Uterus (tissue), 3 donors: ENCODE measurements at regions not wholly inside any gene's neighbourhood (a gene's known extent, or its start where the extent isn't known, plus 50 kb on each side); places are given as distances from the start of the nearest gene placed in this dataset.

Experiments
- DNase-seq, 2 donors: peaks; one replicate each; pipeline ENCODE4 v3.0.0-alpha.2; 2019 to 2020
- H3K27ac ChIP-seq, 2 donors: fragments of 200-600 bp; sonication (generic); 1 replicate in 1 of 2; 2 replicates in 1 of 2; pipeline ENCODE4 v1.5.1; 2016 to 2018
- H3K27me3 ChIP-seq, 2 donors: fragments of 200-600 bp; sonication (generic); one replicate each; pipeline ENCODE4 v1.5.1; 2018 to 2019; ENCODE audit warnings: control low read depth in 1 of 2
- H3K36me3 ChIP-seq, 2 donors: fragments of 200-600 bp; sonication (generic); one replicate each; pipeline ENCODE4 v1.5.1; 2019; ENCODE audit warnings: control low read depth in 1 of 2
- H3K4me1 ChIP-seq, 2 donors: fragments of 200-600 bp; sonication (generic); one replicate each; pipeline ENCODE4 v1.5.1; 2018 to 2019; ENCODE audit warnings: control low read depth in 1 of 2
- H3K4me3 ChIP-seq, 2 donors: fragments of 200-600 bp; sonication (generic); 1 replicate in 1 of 2; 2 replicates in 1 of 2; pipeline ENCODE4 v1.5.1; 2018 to 2019; ENCODE audit warnings: mild to moderate bottlenecking in 1 of 2
- H3K9me3 ChIP-seq, 2 donors: fragments of 200-600 bp; sonication (generic); one replicate each; pipeline ENCODE4 v1.5.1; 2019; ENCODE audit warnings: control low read depth in 1 of 2
- POLR2A ChIP-seq, 2 donors: fragments of 450-650 bp; IDR thresholded peaks; one replicate each; pipeline ENCODE4 v1.6.1; 2016; ENCODE audit warnings: antibody characterized with exemption in 2 of 2, mild to moderate bottlenecking in 1 of 2, moderate library complexity in 1 of 2
- intact Hi-C: fragments of 100-400 bp; cut with DNase I; formaldehyde crosslinking; loops from one replicate; pipeline ENCODE4 v1.15.1; 2023; ENCODE audit warnings: low total_unique reads
- TF ChIP-seq, protein P1 (sequence below), 4 experiments: fragments of 200-600 bp in 2 of 4; fragments of 450-650 bp in 2 of 4; sonication (generic) in 2 of 4; IDR thresholded peaks; one replicate each; pipeline ENCODE4 v1.5.1; 2016 to 2019; ENCODE audit warnings: antibody characterized with exemption in 4 of 4, mild to moderate bottlenecking in 2 of 4, moderate library complexity in 1 of 4
- donor health status: DM: yes; HTN: yes; CAD: no.

DNA sequence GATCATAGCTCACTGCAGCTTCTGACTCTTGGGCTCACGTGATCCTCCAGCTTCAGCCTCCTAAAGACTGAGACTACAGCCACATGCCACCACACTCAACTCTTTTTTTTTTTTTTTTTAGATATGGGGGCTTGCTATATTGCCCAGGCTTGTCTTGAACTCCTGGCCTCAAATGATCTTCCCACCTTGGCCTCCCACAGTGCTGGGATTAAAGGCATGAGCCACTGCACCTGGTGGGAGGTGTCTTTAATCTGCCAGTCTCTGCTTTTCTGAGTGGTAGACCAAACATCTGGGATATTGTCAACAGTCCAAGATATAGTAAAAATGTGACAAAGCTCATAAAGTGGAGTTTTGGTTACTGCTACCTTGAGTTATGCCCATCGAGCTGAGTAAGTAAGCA lies 104.9 kb upstream of the FOXP2 start:
- Histone ChIP-seq H3K36me3 (no peaks in the 10 kb centered on the region), H3K9me3 (no peaks in the 10 kb centered on the region), H3K4me1 (no peaks in the 10 kb centered on the region), H3K4me3 (no peak overlapping the region), H3K27me3 (no peaks in the 10 kb centered on the region), H3K27ac (no peak overlapping the region)
- TF ChIP-seq POLR2A (IDR thresholded peaks at IDR 0.05), result no peak
- TF ChIP-seq, protein P1, sequence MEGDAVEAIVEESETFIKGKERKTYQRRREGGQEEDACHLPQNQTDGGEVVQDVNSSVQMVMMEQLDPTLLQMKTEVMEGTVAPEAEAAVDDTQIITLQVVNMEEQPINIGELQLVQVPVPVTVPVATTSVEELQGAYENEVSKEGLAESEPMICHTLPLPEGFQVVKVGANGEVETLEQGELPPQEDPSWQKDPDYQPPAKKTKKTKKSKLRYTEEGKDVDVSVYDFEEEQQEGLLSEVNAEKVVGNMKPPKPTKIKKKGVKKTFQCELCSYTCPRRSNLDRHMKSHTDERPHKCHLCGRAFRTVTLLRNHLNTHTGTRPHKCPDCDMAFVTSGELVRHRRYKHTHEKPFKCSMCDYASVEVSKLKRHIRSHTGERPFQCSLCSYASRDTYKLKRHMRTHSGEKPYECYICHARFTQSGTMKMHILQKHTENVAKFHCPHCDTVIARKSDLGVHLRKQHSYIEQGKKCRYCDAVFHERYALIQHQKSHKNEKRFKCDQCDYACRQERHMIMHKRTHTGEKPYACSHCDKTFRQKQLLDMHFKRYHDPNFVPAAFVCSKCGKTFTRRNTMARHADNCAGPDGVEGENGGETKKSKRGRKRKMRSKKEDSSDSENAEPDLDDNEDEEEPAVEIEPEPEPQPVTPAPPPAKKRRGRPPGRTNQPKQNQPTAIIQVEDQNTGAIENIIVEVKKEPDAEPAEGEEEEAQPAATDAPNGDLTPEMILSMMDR (IDR thresholded peaks at IDR 0.05), result no peak
- intact Hi-C loops, result no loop called here
- no peak for DNase-seq

DNA sequence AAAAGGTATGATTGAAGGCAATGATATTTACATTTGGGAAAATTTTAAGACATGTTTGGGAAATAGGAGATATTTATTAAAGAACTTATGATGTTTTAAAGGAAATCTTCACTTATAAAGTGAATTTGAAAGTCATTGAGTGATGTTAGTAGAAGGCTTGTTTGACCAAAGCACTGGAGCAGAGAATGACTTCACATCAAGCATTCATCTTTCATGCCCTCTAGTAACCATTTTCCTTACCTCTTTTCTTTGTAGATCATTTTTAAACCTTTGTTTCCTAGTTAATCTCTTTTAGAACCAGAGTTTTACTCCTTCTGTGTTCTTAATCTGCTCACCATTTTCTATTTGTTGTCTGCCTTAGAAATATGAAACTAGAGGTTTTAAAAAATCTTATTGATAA lies 111.3 kb upstream of the FOXP2 start:
- TF ChIP-seq POLR2A (IDR thresholded peaks at IDR 0.05), result no peak
- TF ChIP-seq, protein P1 (IDR thresholded peaks at IDR 0.05), result no peak
- no peak overlapping the region for H3K4me3 ChIP-seq

DNA sequence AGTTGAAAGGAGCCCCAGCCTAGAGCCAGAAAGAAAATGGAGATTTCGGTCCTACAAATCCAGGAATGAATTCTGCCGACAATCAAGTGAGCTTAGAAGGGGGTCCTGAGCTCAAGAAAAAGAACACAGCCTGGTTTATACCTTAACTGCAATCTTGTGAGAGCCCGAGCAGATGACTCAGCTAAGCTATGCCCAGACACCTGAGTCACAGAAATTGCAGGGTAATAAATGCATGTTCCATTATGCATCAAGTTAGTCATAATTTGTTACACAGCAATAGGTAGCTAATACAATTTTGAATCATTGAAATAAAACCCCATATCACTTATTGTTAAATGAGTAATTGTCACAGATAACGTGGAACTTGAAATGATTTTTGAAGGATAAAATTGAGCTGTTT lies 111.8 kb upstream of the FOXP2 start:
- no peaks in the 10 kb centered on the region for H3K9me3 ChIP-seq
- no peak overlapping the region for H3K27ac ChIP-seq
- TF ChIP-seq, protein P1 (IDR thresholded peaks at IDR 0.05), result no peak
- no peak for TF ChIP-seq POLR2A (IDR thresholded peaks at IDR 0.05)
- DNase-seq, result no peak
- H3K36me3 ChIP-seq, result no peaks in the 10 kb centered on the region
- H3K27me3 ChIP-seq, result no peaks in the 10 kb centered on the region
- intact Hi-C loops, result no loop called here
- no peaks in the 10 kb centered on the region for H3K4me1 ChIP-seq
- H3K4me3 ChIP-seq, result no peak overlapping the region

More for the DNA sequence above, 111.3 kb upstream of the FOXP2 start:
- DNase-seq, result no peak
- no peaks in the 10 kb centered on the region for H3K4me1 ChIP-seq
- H3K27ac ChIP-seq, result no peak overlapping the region
- intact Hi-C loops, result no loop called here
- no peaks in the 10 kb centered on the region for H3K27me3 ChIP-seq
- H3K36me3 ChIP-seq, result no peaks in the 10 kb centered on the region
- no peaks in the 10 kb centered on the region for H3K9me3 ChIP-seq

DNA sequence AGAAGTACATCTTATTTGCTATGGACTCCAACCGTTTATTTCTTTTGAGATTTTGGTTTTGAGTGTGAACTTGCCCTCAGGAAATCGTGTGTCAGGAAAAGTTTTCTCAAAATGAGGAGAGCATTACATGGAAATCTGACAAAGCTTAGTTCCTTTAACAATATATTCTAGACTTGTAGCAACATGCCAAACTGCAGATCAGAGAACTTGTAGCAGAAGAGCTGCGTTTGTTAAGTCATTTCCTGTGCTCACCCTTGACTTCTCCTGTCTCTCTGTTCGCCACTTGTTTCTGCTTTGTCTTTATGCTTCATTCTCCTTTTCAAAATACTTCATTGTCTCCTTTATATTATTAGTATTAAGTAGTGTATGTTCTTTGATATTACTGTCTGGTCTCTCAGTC lies 116.6 kb upstream of the FOXP2 start:
- Histone ChIP-seq H3K9me3 (no peaks in the 10 kb centered on the region), H3K36me3 (no peaks in the 10 kb centered on the region), H3K27ac (no peak overlapping the region), H3K27me3 (no peaks in the 10 kb centered on the region), H3K4me1 (no peaks in the 10 kb centered on the region), H3K4me3 (no peak overlapping the region)
- no peak for DNase-seq
- intact Hi-C loops, result no loop called here
- no peak for TF ChIP-seq POLR2A (IDR thresholded peaks at IDR 0.05)
- TF ChIP-seq, protein P1 (IDR thresholded peaks at IDR 0.05), result no peak

DNA sequence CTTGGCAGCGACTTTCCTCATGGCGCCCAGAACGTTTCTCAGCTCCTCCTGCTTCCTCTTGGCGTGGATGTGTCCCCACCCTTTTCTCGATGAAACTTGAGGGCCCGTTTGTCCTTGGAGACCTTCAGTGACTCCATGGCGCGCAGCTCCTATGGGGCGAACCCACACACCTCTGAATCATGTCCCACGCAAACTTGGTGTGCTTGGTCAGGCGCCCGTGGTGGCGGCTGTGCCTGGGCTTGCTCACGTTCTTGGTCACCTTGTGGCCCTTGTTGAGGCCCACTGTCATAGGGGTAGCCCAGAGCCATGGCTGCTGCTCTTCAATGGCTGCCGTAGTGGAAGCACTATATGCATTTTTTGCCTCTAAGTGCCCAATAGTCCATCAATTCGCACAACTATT lies 117.5 kb upstream of the FOXP2 start:
- Histone ChIP-seq H3K9me3 (no peaks in the 10 kb centered on the region), H3K27ac (no peak overlapping the region), H3K4me1 (no peaks in the 10 kb centered on the region), H3K27me3 (no peaks in the 10 kb centered on the region), H3K36me3 (no peaks in the 10 kb centered on the region), H3K4me3 (no peak overlapping the region)
- no peak for DNase-seq
- intact Hi-C loops, result no loop called here
- no peak for TF ChIP-seq POLR2A (IDR thresholded peaks at IDR 0.05)
- TF ChIP-seq, protein P1 (IDR thresholded peaks at IDR 0.05), result no peak
